ENCODE measurements at regions not wholly inside any gene's neighbourhood (a gene's known extent, or its start where the extent isn't known, plus 50 kb on each side); places are given as distances from the start of the nearest gene placed in this dataset.

- Histone ChIP-seq H3K56ac (ENCODE audit: extremely low read depth, insufficient read depth, low read length) (no peak overlapping the region), H3K79me1 (ENCODE audit: low read depth in 1 of 2, low read length in 2 of 2) (no peaks in the 10 kb centered on the region), H2BK20ac (ENCODE audit: low read depth, low read length) (no peak overlapping the region), H3K14ac (replicated peaks; ENCODE audit: low read depth, low read length) (no peak overlapping the region), H3K9me3 (ENCODE audit: control insufficient read depth, insufficient read depth, low read length) (no peaks in the 10 kb centered on the region), H3K27me3 (ENCODE audit: control insufficient read depth, insufficient read depth, low read length) (no peaks in the 10 kb centered on the region), H3K4me1 (ENCODE audit: control insufficient read depth, insufficient read depth, low read length) (no peaks in the 10 kb centered on the region), H3K4me2 (ENCODE audit: low read depth, low read length) (no peak overlapping the region), H2AFZ (replicated peaks; ENCODE audit: low read length, poor library complexity) (no peak overlapping the region), H3K9ac (ENCODE audit: low read depth, low read length) (no peak overlapping the region), H3K4ac (ENCODE audit: low read depth, low read length) (no peak overlapping the region), H4K8ac (ENCODE audit: low read depth in 2 of 2, low read length in 2 of 2) (no peak overlapping the region), H3K27ac (ENCODE audit: insufficient read depth, low read length) (no peak overlapping the region), H3K18ac (ENCODE audit: low read depth, low read length) (no peak overlapping the region), H3K4me3 (ENCODE audit: insufficient read depth, low read depth, low read length) (no peak overlapping the region), H3K36me3 (ENCODE audit: control insufficient read depth, insufficient read depth, low read length) (no peaks in the 10 kb centered on the region), H4K20me1 (ENCODE audit: insufficient read depth, low read length) (no peaks in the 10 kb centered on the region), H3K9me1 (ENCODE audit: insufficient read depth, low read length) (no peaks in the 10 kb centered on the region), H2BK120ac (ENCODE audit: low read depth, low read length) (no peak overlapping the region), H4K5ac (ENCODE audit: low read depth, low read length) (no peak overlapping the region), H2BK5ac (ENCODE audit: low read depth, low read length, poor library complexity, severe bottlenecking) (no peak overlapping the region), H2AK9ac (replicated peaks; ENCODE audit: low read depth, low read length, poor library complexity) (no peak overlapping the region), H2BK15ac (ENCODE audit: low read depth, low read length) (no peak overlapping the region), H4K91ac (ENCODE audit: insufficient read depth, low read depth, low read length) (no peak overlapping the region), H3K23ac (ENCODE audit: low read depth, low read length) (no peak overlapping the region), H2AK5ac (ENCODE audit: low read depth, low read length) (no peak overlapping the region)
- ChIA-PET CTCF (no interaction called here), POLR2A (ENCODE audit: unreplicated experiment) (no interaction called here)
- in situ Hi-C loops (cut with MboI; ENCODE audit: low sequenced_read_pairs) (no loop called here), dilution Hi-C loops (cut with HindIII; ENCODE audit: low sequenced_read_pairs, unreplicated experiment) (no loop called here), intact Hi-C loops (cut with micrococcal nuclease) (no loop called here)
- DNase-seq (no peak), ATAC-seq (ENCODE audit: low read depth) (no peak)
- BruUV-seq (replicated peaks) = no TSS peak
- TF ChIP-seq MAFK (IDR thresholded peaks at IDR 0.05; ENCODE audit: low read depth, low read length) (no peak), RFX5 (IDR thresholded peaks at IDR 0.05; ENCODE audit: low read depth, low read length) (no peak), MAZ (IDR thresholded peaks at IDR 0.05; ENCODE audit: borderline replicate concordance, low read depth, low read length) (no peak), CTCF (conservative IDR thresholded peaks at IDR 0.05; ENCODE audit: low read depth, low read length) (no peak), CEBPB (IDR thresholded peaks at IDR 0.05; ENCODE audit: low read depth, low read length) (no peak), RCOR1 (IDR thresholded peaks at IDR 0.05; ENCODE audit: insufficient replicate concordance, low read length) (no peak), ELK1 (IDR thresholded peaks at IDR 0.05; ENCODE audit: borderline replicate concordance, low read depth, low read length) (no peak), MXI1 (IDR thresholded peaks at IDR 0.05; ENCODE audit: borderline replicate concordance, low read depth, low read length) (no peak), SMC3 (IDR thresholded peaks at IDR 0.05; ENCODE audit: low read depth, low read length) (no peak), RAD21 (IDR thresholded peaks at IDR 0.05; ENCODE audit: low read length) (no peak), NFE2L2 (IDR thresholded peaks at IDR 0.05; ENCODE audit: low read depth, low read length) (no peak), USF2 (IDR thresholded peaks at IDR 0.05; ENCODE audit: low read depth, low read length) (no peak), BHLHE40 (IDR thresholded peaks at IDR 0.05; ENCODE audit: low read depth, low read length) (no peak), POLR2A (IDR thresholded peaks at IDR 0.05; ENCODE audit: low read depth, low read length) (no peak)
- 100% methylated on average over 2 of the region's 23 CpGs; no CpG with 5 or more reads in 1 of the 2 experiments for WGBS, 2 experiments (ENCODE audit: extremely low coverage in 2 of 2, insufficient read length in 1 of 2)
These were observed 107.6 kb upstream of the ZBTB20 start for GRCh38 chr3:115254492-115255196.
